ENCODE measurements at regions not wholly inside any gene's neighbourhood (a gene's known extent, or its start where the extent isn't known, plus 50 kb on each side); places are given as distances from the start of the nearest gene placed in this dataset.
"Not testable (repeated sequence)": the region's sequence is repeated elsewhere in the genome, so short reads cannot be mapped to it uniquely, and the experiment has no call there.

GRCh38 chr1:9455487-9456234, 83.6 kb upstream of the SLC25A33 start:
- peak in 9 of 11 donors; percentile 46 to 74 (median 65) for DNase-seq (ENCODE audit: extremely low read depth in 1 of 11, low read depth in 9 of 11, low spot score in 4 of 11)

GRCh38 chr1:9456833-9457232, 82.4 kb upstream of the SLC25A33 start:
- DNase-seq (ENCODE audit: extremely low read depth in 1 of 11, low read depth in 9 of 11, low spot score in 4 of 11) = no peak

GRCh38 chr1:9459816-9460407, 79.4 kb upstream of the SLC25A33 start:
- DNase-seq (ENCODE audit: extremely low read depth in 1 of 11, low read depth in 9 of 11, low spot score in 4 of 11) = no peak

- DNase-seq (ENCODE audit: extremely low read depth in 1 of 11, low read depth in 9 of 11, low spot score in 4 of 11) = no peak
Measured at GRCh38 chr1:9465640-9466039, 73.6 kb upstream of the SLC25A33 start.

GRCh38 chr1:9466780-9467758, 72.2 kb upstream of the SLC25A33 start:
- no peak for DNase-seq (ENCODE audit: extremely low read depth in 1 of 11, low read depth in 9 of 11, low spot score in 4 of 11)

- not testable (repeated sequence) for DNase-seq (ENCODE audit: extremely low read depth in 1 of 11, low read depth in 9 of 11, low spot score in 4 of 11)
Measured at GRCh38 chr1:9469882-9470281, 69.4 kb upstream of the SLC25A33 start.

GRCh38 chr1:9471679-9472078, 67.6 kb upstream of the SLC25A33 start:
- no peak for DNase-seq (ENCODE audit: extremely low read depth in 1 of 11, low read depth in 9 of 11, low spot score in 4 of 11)

- DNase-seq (ENCODE audit: extremely low read depth in 1 of 11, low read depth in 9 of 11, low spot score in 4 of 11) = no peak
Measured at GRCh38 chr1:9472386-9473031, 66.8 kb upstream of the SLC25A33 start.

GRCh38 chr1:9473032-9473807, 66.0 kb upstream of the SLC25A33 start:
- DNase-seq (ENCODE audit: extremely low read depth in 1 of 11, low read depth in 9 of 11, low spot score in 4 of 11) = no peak

- DNase-seq (ENCODE audit: extremely low read depth in 1 of 11, low read depth in 9 of 11, low spot score in 4 of 11) = no peak
Measured at GRCh38 chr1:9475061-9475627, 64.1 kb upstream of the SLC25A33 start.

- no peak for DNase-seq (ENCODE audit: extremely low read depth in 1 of 11, low read depth in 9 of 11, low spot score in 4 of 11)
Measured at GRCh38 chr1:9476790-9477463, 62.3 kb upstream of the SLC25A33 start.

- no peak for DNase-seq (ENCODE audit: extremely low read depth in 1 of 11, low read depth in 9 of 11, low spot score in 4 of 11)
Measured at GRCh38 chr1:9477535-9477934, 61.7 kb upstream of the SLC25A33 start.

GRCh38 chr1:9478021-9478420, 61.2 kb upstream of the SLC25A33 start:
- DNase-seq (ENCODE audit: extremely low read depth in 1 of 11, low read depth in 9 of 11, low spot score in 4 of 11) = no peak

- DNase-seq (ENCODE audit: extremely low read depth in 1 of 11, low read depth in 9 of 11, low spot score in 4 of 11) = no peak
Measured at GRCh38 chr1:9481048-9481447, 58.2 kb upstream of the SLC25A33 start.

- DNase-seq (ENCODE audit: extremely low read depth in 1 of 11, low read depth in 9 of 11, low spot score in 4 of 11) = no peak
Measured at GRCh38 chr1:9482403-9482802, 56.9 kb upstream of the SLC25A33 start.

- DNase-seq (ENCODE audit: extremely low read depth in 1 of 11, low read depth in 9 of 11, low spot score in 4 of 11) = no peak
Measured at GRCh38 chr1:9482816-9483572, 56.3 kb upstream of the SLC25A33 start.
